ENCODE measurements at regions not wholly inside any gene's neighbourhood (a gene's known extent, or its start where the extent isn't known, plus 50 kb on each side); places are given as distances from the start of the nearest gene placed in this dataset.

DNA sequence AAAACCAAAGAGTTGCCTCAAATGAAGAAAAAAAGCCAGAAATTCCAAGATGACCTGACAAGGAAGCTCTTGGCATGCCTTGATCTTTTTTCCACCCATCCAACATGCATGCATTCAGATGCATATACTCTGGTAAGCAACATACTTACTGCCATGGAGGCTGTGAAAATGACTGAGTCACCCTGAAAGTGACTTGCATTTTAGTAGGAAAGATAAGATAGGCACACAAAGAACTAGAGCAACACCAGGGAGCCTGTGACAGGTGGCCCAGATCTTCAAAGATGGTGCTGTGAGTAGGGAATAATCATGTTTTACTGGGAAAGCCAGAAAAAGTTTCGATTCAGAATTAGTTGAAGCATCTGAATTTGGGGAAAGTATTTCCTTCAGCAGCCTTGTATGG lies 185.1 kb upstream of the SLCO3A1 start:
- H3K27me3 Mint-ChIP-seq (ENCODE audit: unreplicated experiment) = no peaks in the 10 kb centered on the region
- peaks cover 7% of the 10 kb centered on the region for H3K9me3 Mint-ChIP-seq (ENCODE audit: unreplicated experiment)
- TF ChIP-seq, protein P1, sequence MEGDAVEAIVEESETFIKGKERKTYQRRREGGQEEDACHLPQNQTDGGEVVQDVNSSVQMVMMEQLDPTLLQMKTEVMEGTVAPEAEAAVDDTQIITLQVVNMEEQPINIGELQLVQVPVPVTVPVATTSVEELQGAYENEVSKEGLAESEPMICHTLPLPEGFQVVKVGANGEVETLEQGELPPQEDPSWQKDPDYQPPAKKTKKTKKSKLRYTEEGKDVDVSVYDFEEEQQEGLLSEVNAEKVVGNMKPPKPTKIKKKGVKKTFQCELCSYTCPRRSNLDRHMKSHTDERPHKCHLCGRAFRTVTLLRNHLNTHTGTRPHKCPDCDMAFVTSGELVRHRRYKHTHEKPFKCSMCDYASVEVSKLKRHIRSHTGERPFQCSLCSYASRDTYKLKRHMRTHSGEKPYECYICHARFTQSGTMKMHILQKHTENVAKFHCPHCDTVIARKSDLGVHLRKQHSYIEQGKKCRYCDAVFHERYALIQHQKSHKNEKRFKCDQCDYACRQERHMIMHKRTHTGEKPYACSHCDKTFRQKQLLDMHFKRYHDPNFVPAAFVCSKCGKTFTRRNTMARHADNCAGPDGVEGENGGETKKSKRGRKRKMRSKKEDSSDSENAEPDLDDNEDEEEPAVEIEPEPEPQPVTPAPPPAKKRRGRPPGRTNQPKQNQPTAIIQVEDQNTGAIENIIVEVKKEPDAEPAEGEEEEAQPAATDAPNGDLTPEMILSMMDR (IDR thresholded peaks at IDR 0.05) = no peak
- H3K4me3 Mint-ChIP-seq (ENCODE audit: unreplicated experiment) = no peak overlapping the region
- H3K36me3 Mint-ChIP-seq (ENCODE audit: unreplicated experiment) = no peaks in the 10 kb centered on the region
- DNase-seq (ENCODE audit: extremely low spot score, unreplicated experiment) = no peak
- H3K4me1 Mint-ChIP-seq (ENCODE audit: unreplicated experiment) = no peaks in the 10 kb centered on the region
- no peak overlapping the region for H3K27ac Mint-ChIP-seq (ENCODE audit: unreplicated experiment)

DNA sequence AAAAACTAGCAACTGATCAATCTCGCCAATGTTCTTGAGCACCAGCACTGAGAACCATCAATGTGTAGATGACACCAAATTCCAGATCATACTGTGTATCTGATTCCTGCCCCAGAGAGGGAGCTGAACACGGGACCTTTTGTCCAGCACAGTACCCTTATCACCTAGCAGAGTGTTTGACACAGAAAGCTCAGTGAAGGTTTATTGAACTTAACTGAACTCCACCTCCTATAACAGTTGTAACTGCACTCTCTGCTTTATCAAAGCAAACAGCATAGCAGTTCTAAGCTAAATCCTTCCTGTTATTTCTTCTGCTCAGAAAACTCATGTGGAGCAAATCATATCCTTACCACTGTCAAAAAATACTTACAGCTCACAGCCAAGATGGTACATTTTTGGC lies 183.4 kb upstream of the SLCO3A1 start:
- no peak for DNase-seq (ENCODE audit: extremely low spot score, unreplicated experiment)
- Mint-ChIP-seq H3K27ac (ENCODE audit: unreplicated experiment) (no peak overlapping the region), H3K9me3 (ENCODE audit: unreplicated experiment) (peaks cover 24% of the 10 kb centered on the region), H3K27me3 (ENCODE audit: unreplicated experiment) (no peaks in the 10 kb centered on the region), H3K36me3 (ENCODE audit: unreplicated experiment) (no peaks in the 10 kb centered on the region), H3K4me3 (ENCODE audit: unreplicated experiment) (no peak overlapping the region), H3K4me1 (ENCODE audit: unreplicated experiment) (no peaks in the 10 kb centered on the region)
- TF ChIP-seq, protein P1 (IDR thresholded peaks at IDR 0.05) = no peak

DNA sequence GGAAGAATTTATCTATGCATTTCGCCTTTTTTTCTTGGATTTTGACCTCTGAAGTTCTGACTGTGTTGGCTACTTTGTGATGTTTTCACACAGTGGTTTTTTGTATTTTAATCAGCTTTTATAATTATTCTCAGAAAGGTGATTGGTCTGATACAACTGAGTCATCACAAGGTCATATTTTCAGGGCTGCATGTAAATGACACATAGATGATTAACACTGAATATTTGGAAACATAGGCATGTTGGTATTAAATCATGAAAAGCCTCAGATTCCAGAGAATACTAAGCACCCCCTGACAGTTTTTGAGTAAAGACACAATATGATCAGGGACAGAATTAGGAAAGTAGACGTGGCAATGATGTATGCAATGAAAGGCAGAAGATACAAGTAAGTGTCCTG lies 175.5 kb upstream of the SLCO3A1 start:
- Mint-ChIP-seq H3K4me3 (ENCODE audit: unreplicated experiment) (no peak overlapping the region), H3K4me1 (ENCODE audit: unreplicated experiment) (no peaks in the 10 kb centered on the region), H3K9me3 (ENCODE audit: unreplicated experiment) (peaks cover 18% of the 10 kb centered on the region), H3K36me3 (ENCODE audit: unreplicated experiment) (no peaks in the 10 kb centered on the region), H3K27ac (ENCODE audit: unreplicated experiment) (no peak overlapping the region), H3K27me3 (ENCODE audit: unreplicated experiment) (no peaks in the 10 kb centered on the region)
- no peak for DNase-seq (ENCODE audit: extremely low spot score, unreplicated experiment)
- TF ChIP-seq, protein P1 (IDR thresholded peaks at IDR 0.05) = no peak

DNA sequence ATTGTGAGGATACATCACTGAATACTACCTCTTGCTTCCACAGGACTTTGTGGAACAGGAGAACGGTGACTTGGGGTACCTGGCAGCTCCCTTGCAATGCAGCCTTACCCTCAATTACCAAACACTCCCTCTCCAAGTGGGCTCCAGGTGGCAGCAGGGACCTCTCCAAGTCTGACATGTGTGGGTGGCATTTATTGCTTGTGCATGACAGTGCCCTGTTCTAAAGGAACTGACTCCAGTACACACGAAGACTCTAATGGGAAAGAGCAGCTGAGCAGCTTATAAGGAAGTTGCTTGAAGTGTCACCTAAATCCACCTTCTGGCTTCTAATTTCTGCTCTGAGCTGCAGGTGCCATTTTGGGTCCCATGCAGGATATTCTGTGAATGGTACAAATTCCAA lies 174.1 kb upstream of the SLCO3A1 start:
- H3K4me3 Mint-ChIP-seq (ENCODE audit: unreplicated experiment) = no peak overlapping the region
- no peaks in the 10 kb centered on the region for H3K4me1 Mint-ChIP-seq (ENCODE audit: unreplicated experiment)
- no peaks in the 10 kb centered on the region for H3K36me3 Mint-ChIP-seq (ENCODE audit: unreplicated experiment)
- DNase-seq (ENCODE audit: extremely low spot score, unreplicated experiment) = no peak
- H3K27me3 Mint-ChIP-seq (ENCODE audit: unreplicated experiment) = no peaks in the 10 kb centered on the region
- H3K27ac Mint-ChIP-seq (ENCODE audit: unreplicated experiment) = no peak overlapping the region
- H3K9me3 Mint-ChIP-seq (ENCODE audit: unreplicated experiment) = peaks cover 6% of the 10 kb centered on the region
- TF ChIP-seq, protein P1 (IDR thresholded peaks at IDR 0.05) = no peak

DNA sequence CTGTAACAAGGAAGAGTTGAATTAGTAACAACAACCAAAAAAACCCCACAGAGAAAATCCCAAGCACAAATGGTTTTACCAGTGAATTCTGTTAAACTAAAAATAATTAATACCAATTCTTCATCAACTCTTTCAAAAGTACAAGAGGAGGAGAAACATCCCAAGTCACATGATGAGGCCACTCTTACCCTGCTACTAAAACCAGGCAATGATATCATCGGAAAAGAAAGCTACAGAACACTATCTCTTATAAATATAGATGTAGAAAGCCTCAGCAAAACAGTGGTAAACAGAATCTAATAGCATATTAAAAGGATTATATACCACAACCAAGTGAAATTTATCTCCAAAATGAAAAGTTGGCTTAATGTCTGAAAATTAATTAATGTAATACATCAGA lies 168.1 kb upstream of the SLCO3A1 start:
- Mint-ChIP-seq H3K36me3 (ENCODE audit: unreplicated experiment) (no peaks in the 10 kb centered on the region), H3K27ac (ENCODE audit: unreplicated experiment) (no peak overlapping the region), H3K4me3 (ENCODE audit: unreplicated experiment) (no peak overlapping the region), H3K4me1 (ENCODE audit: unreplicated experiment) (no peaks in the 10 kb centered on the region), H3K9me3 (ENCODE audit: unreplicated experiment) (no peaks in the 10 kb centered on the region), H3K27me3 (ENCODE audit: unreplicated experiment) (no peaks in the 10 kb centered on the region)
- TF ChIP-seq, protein P1 (IDR thresholded peaks at IDR 0.05) = no peak
- no peak for DNase-seq (ENCODE audit: extremely low spot score, unreplicated experiment)
